Activated CD8-positive, alpha-beta T cell treated with anti-CD3 and anti-CD28 coated beads, Interleukin-2, amount 10 ng/mL, durations not matched to agents 7 days and 5 days (primary cell): ENCODE measurements at regions not wholly inside any gene's neighbourhood (a gene's known extent, or its start where the extent isn't known, plus 50 kb on each side); places are given as distances from the start of the nearest gene placed in this dataset.

Experiments
- ATAC-seq: fragments of 150-1000 bp; cut with Tn5 transposase; one replicate; pipeline ENCODE4 v1.10.0; 2021; ENCODE audit warnings: moderate library complexity
- CTCF ChIA-PET: fragments of 350-600 bp; sonication (Branson Sonifier 250); formaldehyde crosslinking; loops from one replicate; lab custom pipeline; 2021; ENCODE audit warnings: antibody characterized with exemption; lab: Charles Lee
- POLR2A ChIA-PET: fragments of 350-600 bp; sonication (Branson Sonifier 250); formaldehyde crosslinking; loops from one replicate; lab custom pipeline; 2021; ENCODE audit warnings: antibody characterized with exemption; lab: Charles Lee
- DNase-seq: peaks from one replicate; pipeline ENCODE4 v3.0.0-alpha.2; 2020
- H3K27ac Mint-ChIP-seq: one replicate; pipeline ENCODE4 v1.8.0; 2021; ENCODE audit warnings: mild to moderate bottlenecking, mixed read lengths
- H3K27me3 Mint-ChIP-seq: one replicate; pipeline ENCODE4 v1.8.0; 2021; ENCODE audit warnings: low read depth, mixed read lengths
- H3K36me3 Mint-ChIP-seq: one replicate; pipeline ENCODE4 v1.8.0; 2021; ENCODE audit warnings: low read depth, mixed read lengths
- H3K4me1 Mint-ChIP-seq: one replicate; pipeline ENCODE4 v1.8.0; 2021; ENCODE audit warnings: low read depth, mixed read lengths
- H3K4me3 Mint-ChIP-seq: one replicate; pipeline ENCODE4 v1.8.0; 2021; ENCODE audit warnings: mild to moderate bottlenecking, mixed read lengths
- H3K9me3 Mint-ChIP-seq: one replicate; pipeline ENCODE4 v1.8.0; 2022; ENCODE audit warnings: mixed read lengths; ENCODE audit not compliant: insufficient read depth

DNA sequence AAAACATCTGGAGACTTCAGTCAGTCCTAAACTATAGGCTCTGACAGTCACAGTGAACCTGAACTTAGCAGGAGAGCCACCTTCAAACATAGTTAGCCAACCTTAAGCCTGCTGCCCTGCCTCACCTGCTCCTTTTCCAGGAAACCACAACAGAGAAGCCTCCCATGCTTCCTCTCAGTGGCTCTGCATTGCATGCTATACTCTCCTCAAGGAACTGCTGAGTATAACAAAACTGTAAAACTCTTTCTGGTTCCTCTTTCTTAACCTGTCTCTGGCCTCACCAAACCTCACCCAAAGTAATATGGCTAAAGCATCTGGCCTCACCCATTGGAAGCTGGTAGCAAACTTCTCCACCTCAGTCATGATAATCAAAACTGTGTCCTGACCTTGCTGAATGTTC is 122.1 kb downstream of the ANKRD50 start:
- Mint-ChIP-seq H3K36me3 (no peaks in the 10 kb centered on the region), H3K9me3 (no peaks in the 10 kb centered on the region), H3K4me3 (no peak overlapping the region), H3K27me3 (no peaks in the 10 kb centered on the region), H3K4me1 (no peaks in the 10 kb centered on the region), H3K27ac (no peak overlapping the region)
- ChIA-PET CTCF (no interaction called here), POLR2A (no interaction called here)
- ATAC-seq (no peak), DNase-seq (no peak)

DNA sequence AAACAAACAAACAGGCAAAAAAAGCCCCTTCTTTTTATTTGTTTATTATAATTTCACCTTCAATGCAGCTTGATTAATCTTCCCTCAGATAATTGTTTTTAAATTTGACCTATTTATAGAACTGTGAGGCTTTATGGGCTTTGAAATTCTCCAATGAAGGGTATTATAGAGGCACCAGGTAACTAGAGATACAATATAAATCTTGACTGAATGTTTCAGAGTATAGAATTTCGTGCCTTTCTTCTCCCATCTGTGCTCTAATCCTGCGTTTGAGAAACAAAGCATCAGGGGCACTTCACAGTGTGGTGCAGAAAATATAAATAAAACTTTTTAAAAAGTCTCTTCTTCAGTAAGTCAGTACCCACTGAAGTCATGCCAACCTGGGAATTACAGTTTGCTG is 120.9 kb downstream of the ANKRD50 start:
- ChIA-PET CTCF (interaction anchor here (0.6 kb wide), 1 partner anchor 269 kb away, joined by 3 read pairs; no protein-coding TSS in a partner anchor), POLR2A (no interaction called here)
- H3K9me3 Mint-ChIP-seq = no peaks in the 10 kb centered on the region
- H3K4me1 Mint-ChIP-seq = no peaks in the 10 kb centered on the region
- H3K36me3 Mint-ChIP-seq = no peaks in the 10 kb centered on the region
- H3K4me3 Mint-ChIP-seq = no peak overlapping the region
- no peaks in the 10 kb centered on the region for H3K27me3 Mint-ChIP-seq
- DNase-seq (no peak), ATAC-seq (no peak)
- H3K27ac Mint-ChIP-seq = no peak overlapping the region

DNA sequence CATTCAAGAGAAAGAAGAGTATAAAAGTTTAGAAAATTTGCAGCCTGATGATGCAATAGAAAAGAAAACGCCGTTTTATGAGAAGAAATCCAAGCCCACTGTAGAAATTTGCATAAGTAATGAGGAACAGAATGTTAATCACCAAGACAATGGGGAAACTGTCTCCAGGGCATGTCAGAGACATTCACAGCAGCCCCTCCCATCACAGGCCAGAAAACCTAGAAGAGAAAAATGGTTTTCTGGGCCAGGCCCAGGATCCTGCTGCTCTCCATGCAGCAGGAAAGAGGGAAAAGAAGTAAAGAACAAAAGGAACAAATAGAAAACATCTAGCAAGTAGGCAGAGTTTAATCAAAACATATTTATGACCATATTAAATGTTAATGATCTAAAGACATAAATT is 119.0 kb downstream of the ANKRD50 start:
- CTCF ChIA-PET = no interaction called here

DNA sequence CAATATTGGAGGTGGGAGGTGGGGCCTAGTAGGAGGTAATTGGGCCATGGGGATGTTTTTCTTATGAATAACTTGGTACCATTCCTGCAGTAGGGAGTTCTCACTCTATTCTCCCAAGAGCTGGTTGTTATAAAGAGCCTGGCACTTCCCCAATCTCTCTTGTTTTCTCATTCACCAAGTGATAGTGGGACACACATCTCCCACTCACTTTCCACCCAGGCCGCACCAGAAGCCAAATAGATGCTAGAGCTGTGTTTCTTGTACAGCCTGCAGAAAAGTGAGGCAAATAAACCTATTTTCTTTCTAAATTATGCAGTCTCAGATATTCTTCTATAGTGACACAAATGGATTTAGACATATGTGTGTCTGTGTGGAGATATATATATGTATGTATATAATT is 117.6 kb downstream of the ANKRD50 start:
- DNase-seq (no peak), ATAC-seq (no peak)
- no peak overlapping the region for H3K27ac Mint-ChIP-seq
- H3K4me1 Mint-ChIP-seq = no peaks in the 10 kb centered on the region
- H3K9me3 Mint-ChIP-seq = no peaks in the 10 kb centered on the region
- H3K36me3 Mint-ChIP-seq = no peaks in the 10 kb centered on the region
- POLR2A ChIA-PET = no interaction called here
- H3K4me3 Mint-ChIP-seq = no peak overlapping the region
- CTCF ChIA-PET = no interaction called here
- no peaks in the 10 kb centered on the region for H3K27me3 Mint-ChIP-seq

More for the DNA sequence above, 119.0 kb downstream of the ANKRD50 start:
- Mint-ChIP-seq H3K9me3 (no peaks in the 10 kb centered on the region), H3K36me3 (no peaks in the 10 kb centered on the region), H3K27me3 (no peaks in the 10 kb centered on the region), H3K27ac (no peak overlapping the region), H3K4me3 (no peak overlapping the region), H3K4me1 (no peaks in the 10 kb centered on the region)
- ATAC-seq = no peak
- DNase-seq = no peak
- POLR2A ChIA-PET = interaction anchor here (0.6 kb wide), 1 partner anchor 576 kb away, joined by 3 read pairs; no protein-coding TSS in a partner anchor

DNA sequence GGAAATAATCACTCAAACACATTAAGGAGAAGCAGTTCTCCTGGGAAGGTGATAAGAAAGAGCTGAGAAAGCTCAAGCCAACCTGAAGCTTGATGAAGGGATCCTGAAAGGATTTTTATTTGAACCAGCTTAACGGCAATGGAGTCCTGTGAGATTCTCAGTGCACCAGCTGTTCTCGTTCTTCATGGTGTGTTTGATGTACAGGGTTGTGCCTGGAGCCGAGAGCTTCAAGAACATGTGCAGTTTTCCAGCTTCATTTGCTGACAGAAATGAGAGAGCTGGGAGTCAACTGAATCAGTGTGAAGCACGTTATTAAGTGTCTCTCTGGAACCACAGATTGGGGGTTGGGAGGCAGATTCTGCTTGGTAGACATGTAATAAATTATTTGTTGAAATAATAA is 115.7 kb downstream of the ANKRD50 start:
- no peaks in the 10 kb centered on the region for H3K4me1 Mint-ChIP-seq
- no peak overlapping the region for H3K4me3 Mint-ChIP-seq
- no peaks in the 10 kb centered on the region for H3K27me3 Mint-ChIP-seq
- DNase-seq (no peak), ATAC-seq (no peak)
- no peaks in the 10 kb centered on the region for H3K9me3 Mint-ChIP-seq
- no peak overlapping the region for H3K27ac Mint-ChIP-seq
- no peaks in the 10 kb centered on the region for H3K36me3 Mint-ChIP-seq
- POLR2A ChIA-PET = no interaction called here
- CTCF ChIA-PET = no interaction called here

DNA sequence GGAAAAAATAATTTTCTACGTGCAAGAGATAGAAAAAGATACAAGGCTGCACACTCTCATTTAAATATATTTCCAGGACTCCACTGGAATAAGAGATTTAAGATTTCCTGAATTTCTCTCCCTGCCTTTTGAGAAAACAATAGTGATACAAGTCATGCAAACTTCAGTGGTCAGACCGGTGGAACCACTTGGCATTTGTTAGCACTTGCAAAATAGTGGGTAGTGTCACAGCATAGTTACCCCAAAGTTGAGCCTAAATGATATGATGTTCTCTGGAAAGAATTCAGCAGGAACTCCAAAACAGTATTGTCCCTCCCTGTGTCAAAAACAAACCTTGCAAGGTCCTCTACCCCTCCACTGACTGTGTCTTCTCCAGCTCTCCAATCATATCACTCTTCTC is 102.3 kb downstream of the ANKRD50 start:
- Mint-ChIP-seq H3K4me3 (no peak overlapping the region), H3K27ac (no peak overlapping the region), H3K4me1 (no peaks in the 10 kb centered on the region), H3K9me3 (peaks cover 6% of the 10 kb centered on the region), H3K27me3 (no peaks in the 10 kb centered on the region), H3K36me3 (no peaks in the 10 kb centered on the region)
- ATAC-seq = no peak
- ChIA-PET CTCF (no interaction called here), POLR2A (no interaction called here)
- DNase-seq = no peak
